ENCODE measurements at regions not wholly inside any gene's neighbourhood (a gene's known extent, or its start where the extent isn't known, plus 50 kb on each side); places are given as distances from the start of the nearest gene placed in this dataset.

DNA sequence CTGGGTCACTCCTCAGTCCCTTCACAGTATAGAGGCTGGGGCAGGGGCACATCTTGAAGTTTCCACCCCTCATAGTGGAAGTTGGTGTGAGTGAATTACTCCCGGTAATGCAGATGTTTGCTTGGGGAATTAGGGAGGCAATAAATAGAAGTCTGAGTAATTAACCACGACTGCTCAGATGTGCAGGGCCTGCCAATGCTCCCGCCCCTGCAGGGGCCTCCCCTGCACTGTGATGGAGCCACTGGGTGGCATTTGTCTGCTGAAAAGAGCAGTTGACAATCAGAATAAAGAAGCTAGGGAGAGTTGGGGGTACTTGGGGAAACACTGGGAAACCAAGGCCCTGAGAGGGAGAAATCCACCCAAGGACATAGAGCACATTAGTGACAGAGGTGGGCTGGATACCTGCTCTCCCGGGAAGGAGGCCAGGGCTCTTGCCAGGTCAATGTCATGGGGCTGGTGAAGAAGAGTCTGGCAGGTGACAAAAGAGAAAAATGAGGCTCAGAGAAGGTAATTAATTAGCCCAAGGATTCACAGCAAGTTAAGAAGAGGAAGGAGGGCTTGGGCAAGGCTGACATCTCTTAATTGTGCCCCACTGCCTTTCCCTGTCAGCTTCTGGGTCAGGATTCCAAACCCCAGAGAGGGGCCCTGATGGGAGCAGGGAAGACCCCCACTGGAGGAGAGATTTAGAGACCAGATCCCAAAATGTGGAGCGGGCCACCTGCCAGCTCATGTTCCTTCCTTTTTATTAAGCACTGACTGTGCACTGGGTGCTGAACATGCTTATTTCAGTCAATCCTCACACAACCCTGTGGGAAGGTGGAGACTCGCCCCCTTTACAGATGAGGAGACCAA is 436.2 kb downstream of the MATN1 start (continued):
- no peak for TF ChIP-seq MLLT1 (IDR thresholded peaks at IDR 0.05)
- TF ChIP-seq SRF (IDR thresholded peaks at IDR 0.05; ENCODE audit: low read depth in 2 of 2, low read length in 2 of 2) = no peak
- no peak for TF ChIP-seq FOXM1 (IDR thresholded peaks at IDR 0.05; ENCODE audit: low read depth, low read length)
- TF ChIP-seq RBBP5 (conservative IDR thresholded peaks at IDR 0.05) = no peak
- TF ChIP-seq MYB (IDR thresholded peaks at IDR 0.05; ENCODE audit: borderline replicate concordance, low read depth, low read length) = no peak
- TF ChIP-seq HDAC2 (IDR thresholded peaks at IDR 0.05) = no peak
- TF ChIP-seq YY1 (IDR thresholded peaks at IDR 0.05; ENCODE audit: low read depth, low read length) = no peak
- TF ChIP-seq STAT1 (conservative IDR thresholded peaks at IDR 0.05) = no peak
- no peak for TF ChIP-seq NR2C1 (IDR thresholded peaks at IDR 0.05)
- TF ChIP-seq SP1 (IDR thresholded peaks at IDR 0.05; ENCODE audit: low read depth, low read length) = no peak

GRCh38 chr1:30286241-30286987 is 437.0 kb downstream of the MATN1 start:
- Histone ChIP-seq H3K27ac (ENCODE audit: control insufficient read depth, insufficient read depth) (no peak overlapping the region), H3K9me3 (replicated peaks; ENCODE audit: control insufficient read depth, insufficient read depth, low read length) (no peaks in the 10 kb centered on the region), H3K4me2 (ENCODE audit: control insufficient read depth, insufficient read depth) (no peak overlapping the region), H3K79me2 (ENCODE audit: control insufficient read depth, insufficient read depth, low read length) (no peaks in the 10 kb centered on the region), H3K4me3 (no peak overlapping the region), H3K9ac (ENCODE audit: control insufficient read depth, insufficient read depth, low read length) (no peak overlapping the region), H3K27me3 (replicated peaks in 1 of 2; ENCODE audit: control insufficient read depth in 2 of 2, insufficient read depth in 2 of 2, low read length in 1 of 2) (no peaks in the 10 kb centered on the region), H2AFZ (ENCODE audit: control insufficient read depth, low read depth, low read length) (no peak overlapping the region), H3K36me3 (ENCODE audit: control insufficient read depth in 2 of 2, insufficient read depth in 2 of 2, low read length in 1 of 2) (no peaks in the 10 kb centered on the region), H3K4me1 (ENCODE audit: control insufficient read depth, insufficient read depth, low read length) (no peaks in the 10 kb centered on the region), H4K20me1 (ENCODE audit: control insufficient read depth, insufficient read depth) (no peaks in the 10 kb centered on the region)
- SMC1A ChIA-PET (ENCODE audit: uncharacterized antibody, unreplicated experiment) = no interaction called here
- ATAC-seq = no peak
- CTCF ChIA-PET = no interaction called here
- intact Hi-C loops (cut with micrococcal nuclease; ENCODE audit: unreplicated experiment) (no loop called here), in situ Hi-C loops (cut with MboI) (no loop called here)
- no peak for FAIRE-seq
- POLR2A ChIA-PET = no interaction called here
- no TSS peak for BruUV-seq (replicated peaks)
- 29% methylated on average over 12 of the region's 13 CpGs for WGBS (ENCODE audit: insufficient coverage, insufficient replicate concordance, low lambda C conversion rate, missing lambda C conversion rate)
- no peak for DNase-seq (ENCODE audit: low read depth, low spot score)
- RAD21 ChIA-PET (ENCODE audit: unreplicated experiment) = no interaction called here
- TF ChIP-seq HDGF (IDR thresholded peaks at IDR 0.05) = no peak
- no peak for TF ChIP-seq WRNIP1 (IDR thresholded peaks at IDR 0.05; ENCODE audit: borderline replicate concordance, low read depth, low read length)
- TF ChIP-seq IRF3 (IDR thresholded peaks at IDR 0.05) = no peak
- TF ChIP-seq IRF4 (IDR thresholded peaks at IDR 0.05; ENCODE audit: low read depth, low read length) = no peak
- TF ChIP-seq, protein P1, sequence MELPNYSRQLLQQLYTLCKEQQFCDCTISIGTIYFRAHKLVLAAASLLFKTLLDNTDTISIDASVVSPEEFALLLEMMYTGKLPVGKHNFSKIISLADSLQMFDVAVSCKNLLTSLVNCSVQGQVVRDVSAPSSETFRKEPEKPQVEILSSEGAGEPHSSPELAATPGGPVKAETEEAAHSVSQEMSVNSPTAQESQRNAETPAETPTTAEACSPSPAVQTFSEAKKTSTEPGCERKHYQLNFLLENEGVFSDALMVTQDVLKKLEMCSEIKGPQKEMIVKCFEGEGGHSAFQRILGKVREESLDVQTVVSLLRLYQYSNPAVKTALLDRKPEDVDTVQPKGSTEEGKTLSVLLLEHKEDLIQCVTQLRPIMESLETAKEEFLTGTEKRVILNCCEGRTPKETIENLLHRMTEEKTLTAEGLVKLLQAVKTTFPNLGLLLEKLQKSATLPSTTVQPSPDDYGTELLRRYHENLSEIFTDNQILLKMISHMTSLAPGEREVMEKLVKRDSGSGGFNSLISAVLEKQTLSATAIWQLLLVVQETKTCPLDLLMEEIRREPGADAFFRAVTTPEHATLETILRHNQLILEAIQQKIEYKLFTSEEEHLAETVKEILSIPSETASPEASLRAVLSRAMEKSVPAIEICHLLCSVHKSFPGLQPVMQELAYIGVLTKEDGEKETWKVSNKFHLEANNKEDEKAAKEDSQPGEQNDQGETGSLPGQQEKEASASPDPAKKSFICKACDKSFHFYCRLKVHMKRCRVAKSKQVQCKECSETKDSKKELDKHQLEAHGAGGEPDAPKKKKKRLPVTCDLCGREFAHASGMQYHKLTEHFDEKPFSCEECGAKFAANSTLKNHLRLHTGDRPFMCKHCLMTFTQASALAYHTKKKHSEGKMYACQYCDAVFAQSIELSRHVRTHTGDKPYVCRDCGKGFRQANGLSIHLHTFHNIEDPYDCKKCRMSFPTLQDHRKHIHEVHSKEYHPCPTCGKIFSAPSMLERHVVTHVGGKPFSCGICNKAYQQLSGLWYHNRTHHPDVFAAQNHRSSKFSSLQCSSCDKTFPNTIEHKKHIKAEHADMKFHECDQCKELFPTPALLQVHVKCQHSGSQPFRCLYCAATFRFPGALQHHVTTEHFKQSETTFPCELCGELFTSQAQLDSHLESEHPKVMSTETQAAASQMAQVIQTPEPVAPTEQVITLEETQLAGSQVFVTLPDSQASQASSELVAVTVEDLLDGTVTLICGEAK (IDR thresholded peaks at IDR 0.05; ENCODE audit: borderline replicate concordance) = no peak
- no peak for TF ChIP-seq HDAC6 (IDR thresholded peaks at IDR 0.05; ENCODE audit: unreplicated experiment)
- no peak for TF ChIP-seq SUZ12 (IDR thresholded peaks at IDR 0.05; ENCODE audit: unreplicated experiment)
- no peak for TF ChIP-seq BRCA1 (IDR thresholded peaks at IDR 0.05; ENCODE audit: low read depth, low read length)
